ENCODE measurements at regions not wholly inside any gene's neighbourhood (a gene's known extent, or its start where the extent isn't known, plus 50 kb on each side); places are given as distances from the start of the nearest gene placed in this dataset.

- DNase-seq (ENCODE audit: low read depth in 1 of 2, low spot score in 1 of 2), result no peak
Observed at GRCh38 chr4:136457004-136457403, 1075.3 kb downstream of the PCDH18 start.

GRCh38 chr4:136443006-136443405 is 1089.3 kb downstream of the PCDH18 start:
- no peak for DNase-seq (ENCODE audit: low read depth in 1 of 2, low spot score in 1 of 2)

GRCh38 chr4:136442447-136442846 is 1089.8 kb downstream of the PCDH18 start:
- DNase-seq (ENCODE audit: low read depth in 1 of 2, low spot score in 1 of 2), result no peak

GRCh38 chr4:136441629-136442282 is 1090.5 kb downstream of the PCDH18 start:
- no peak for DNase-seq (ENCODE audit: low read depth in 1 of 2, low spot score in 1 of 2)

GRCh38 chr4:136438645-136439044 is 1093.6 kb downstream of the PCDH18 start:
- DNase-seq (ENCODE audit: low read depth in 1 of 2, low spot score in 1 of 2), result no peak

GRCh38 chr4:136424052-136424451 is 1108.2 kb downstream of the PCDH18 start:
- no peak for DNase-seq (ENCODE audit: low read depth in 1 of 2, low spot score in 1 of 2)

GRCh38 chr4:136414981-136415380 is 1117.3 kb downstream of the PCDH18 start:
- DNase-seq (ENCODE audit: low read depth in 1 of 2, low spot score in 1 of 2), result no peak

- no peak for DNase-seq (ENCODE audit: low read depth in 1 of 2, low spot score in 1 of 2)
Observed at GRCh38 chr4:136412708-136413107, 1119.6 kb downstream of the PCDH18 start.

- DNase-seq (ENCODE audit: low read depth in 1 of 2, low spot score in 1 of 2), result no peak
Observed at GRCh38 chr4:136400829-136401228, 1131.5 kb downstream of the PCDH18 start.

GRCh38 chr4:136395212-136395722 is 1137.0 kb downstream of the PCDH18 start:
- DNase-seq (ENCODE audit: low read depth in 1 of 2, low spot score in 1 of 2), result no peak

GRCh38 chr4:136392576-136392975 is 1139.7 kb downstream of the PCDH18 start:
- DNase-seq (ENCODE audit: low read depth in 1 of 2, low spot score in 1 of 2), result no peak

- DNase-seq (ENCODE audit: low read depth in 1 of 2, low spot score in 1 of 2), result no peak
Observed at GRCh38 chr4:136390824-136391223, 1141.5 kb downstream of the PCDH18 start.

GRCh38 chr4:136383082-136383481 is 1149.2 kb downstream of the PCDH18 start:
- DNase-seq (ENCODE audit: low read depth in 1 of 2, low spot score in 1 of 2), result no peak

GRCh38 chr4:136371231-136371630 is 1161.1 kb downstream of the PCDH18 start:
- DNase-seq (ENCODE audit: low read depth in 1 of 2, low spot score in 1 of 2), result no peak

GRCh38 chr4:136369073-136369472 is 1163.2 kb downstream of the PCDH18 start:
- no peak for DNase-seq (ENCODE audit: low read depth in 1 of 2, low spot score in 1 of 2)

- DNase-seq (ENCODE audit: low read depth in 1 of 2, low spot score in 1 of 2), result no peak
Observed at GRCh38 chr4:136357556-136357955, 1174.7 kb downstream of the PCDH18 start.

GRCh38 chr4:136355970-136356369 is 1176.3 kb downstream of the PCDH18 start:
- no peak for DNase-seq (ENCODE audit: low read depth in 1 of 2, low spot score in 1 of 2)

- no peak for DNase-seq (ENCODE audit: low read depth in 1 of 2, low spot score in 1 of 2)
Observed at GRCh38 chr4:136343340-136343739, 1189.0 kb downstream of the PCDH18 start.

- no peak for DNase-seq (ENCODE audit: low read depth in 1 of 2, low spot score in 1 of 2)
Observed at GRCh38 chr4:136342666-136343065, 1189.6 kb downstream of the PCDH18 start.

GRCh38 chr4:136337216-136337615 is 1195.1 kb downstream of the PCDH18 start:
- no peak for DNase-seq (ENCODE audit: low read depth in 1 of 2, low spot score in 1 of 2)

- DNase-seq (ENCODE audit: low read depth in 1 of 2, low spot score in 1 of 2), result no peak
Observed at GRCh38 chr4:136336479-136336878, 1195.8 kb downstream of the PCDH18 start.

- no peak for DNase-seq (ENCODE audit: low read depth in 1 of 2, low spot score in 1 of 2)
Observed at GRCh38 chr4:136329042-136329662, 1203.1 kb downstream of the PCDH18 start.

- DNase-seq (ENCODE audit: low read depth in 1 of 2, low spot score in 1 of 2), result no peak
Observed at GRCh38 chr4:136328131-136328530, 1204.2 kb downstream of the PCDH18 start.

Data from activated CD4-positive, alpha-beta T cell treated with anti-CD3 and anti-CD28 coated beads, Interleukin-2, amount 50 U/mL, for 24 hours (primary cell).